ENCODE measurements at regions not wholly inside any gene's neighbourhood (a gene's known extent, or its start where the extent isn't known, plus 50 kb on each side); places are given as distances from the start of the nearest gene placed in this dataset.
"Not testable (repeated sequence)": the region's sequence is repeated elsewhere in the genome, so short reads cannot be mapped to it uniquely, and the experiment has no call there.

- Histone ChIP-seq H3K4me3 (no peak overlapping the region), H3K4me1 (no peaks in the 10 kb centered on the region), H3K27me3 (no peaks in the 10 kb centered on the region), H3K27ac (no peak overlapping the region), H3K36me3 (no peaks in the 10 kb centered on the region), H3K9me3 (peaks cover 0 to 23% (median 1%) of the 10 kb centered on the region in 4 donors)
- 47 to 48% methylated on average over 3 of the region's 3 CpGs for WGBS, 2 donors
- DNase-seq (ENCODE audit: low spot score in 2 of 2): no peak
- TF ChIP-seq EP300 (IDR thresholded peaks at IDR 0.05) (no peak), POLR2A (IDR thresholded peaks at IDR 0.05) (no peak), CTCF (IDR thresholded peaks at IDR 0.05) (no peak)
These were observed 124.0 kb upstream of the CARMIL1 start for GRCh38 chr6:25155211-25155610.

- Histone ChIP-seq H3K36me3 (no peaks in the 10 kb centered on the region), H3K9me3 (peaks cover 0 to 25% (median 1%) of the 10 kb centered on the region in 4 donors), H3K27me3 (no peaks in the 10 kb centered on the region), H3K27ac (no peak overlapping the region), H3K4me3 (no peak overlapping the region), H3K4me1 (no peaks in the 10 kb centered on the region)
- no peak for TF ChIP-seq CTCF (IDR thresholded peaks at IDR 0.05)
- 81 to 89% methylated on average over 1 of the region's 1 CpG for WGBS, 2 donors
- no peak for DNase-seq (ENCODE audit: low spot score in 2 of 2)
These were observed 123.1 kb upstream of the CARMIL1 start for GRCh38 chr6:25156123-25156522.

GRCh38 chr6:25157183-25157582 lies 122.0 kb upstream of the CARMIL1 start:
- no peak overlapping the region for H3K27ac ChIP-seq
- no peak for DNase-seq (ENCODE audit: low spot score in 2 of 2)
- 90 to 93% methylated on average over 7 of the region's 7 CpGs for WGBS, 2 donors
- no peaks in the 10 kb centered on the region for H3K36me3 ChIP-seq
- TF ChIP-seq CTCF (IDR thresholded peaks at IDR 0.05): no peak
- no peak for TF ChIP-seq EP300 (IDR thresholded peaks at IDR 0.05)
- no peak for TF ChIP-seq POLR2A (IDR thresholded peaks at IDR 0.05)
- H3K27me3 ChIP-seq: no peaks in the 10 kb centered on the region
- H3K4me3 ChIP-seq: no peak overlapping the region
- no peaks in the 10 kb centered on the region for H3K4me1 ChIP-seq
- peaks cover 0 to 25% (median 1%) of the 10 kb centered on the region in 4 donors for H3K9me3 ChIP-seq

- H3K9me3 ChIP-seq: peaks cover 0 to 25% (median 1%) of the 10 kb centered on the region in 4 donors
- no peaks in the 10 kb centered on the region for H3K4me1 ChIP-seq
- H3K4me3 ChIP-seq: no peak overlapping the region
- TF ChIP-seq POLR2A (IDR thresholded peaks at IDR 0.05) (no peak), CTCF (IDR thresholded peaks at IDR 0.05) (no peak)
- no peaks in the 10 kb centered on the region for H3K36me3 ChIP-seq
- WGBS, 2 donors: 94 to 95% methylated on average over 5 of the region's 5 CpGs
- H3K27ac ChIP-seq: no peak overlapping the region
- H3K27me3 ChIP-seq: no peaks in the 10 kb centered on the region
- no peak for DNase-seq (ENCODE audit: low spot score in 2 of 2)
These were observed 121.3 kb upstream of the CARMIL1 start for GRCh38 chr6:25157842-25158241.

- H3K36me3 ChIP-seq; H3K4me1 ChIP-seq; H3K4me3 ChIP-seq; H3K27ac ChIP-seq; DNase-seq (ENCODE audit: low spot score in 2 of 2); H3K27me3 ChIP-seq: not testable (repeated sequence)
- H3K9me3 ChIP-seq: peaks cover 0 to 25% (median 1%) of the 10 kb centered on the region in 4 donors
These were observed 119.0 kb upstream of the CARMIL1 start for GRCh38 chr6:25160134-25160533.

GRCh38 chr6:25165177-25165576 lies 114.0 kb upstream of the CARMIL1 start:
- Histone ChIP-seq H3K27ac (no peak overlapping the region), H3K4me3 (no peak overlapping the region), H3K27me3 (no peaks in the 10 kb centered on the region), H3K9me3 (peaks cover 0 to 2% (median 0%) of the 10 kb centered on the region in 4 donors), H3K4me1 (peaks cover 0 to 12% (median 0%) of the 10 kb centered on the region in 4 donors), H3K36me3 (no peaks in the 10 kb centered on the region)
- DNase-seq (ENCODE audit: low spot score in 2 of 2): no peak
- no peak for TF ChIP-seq EP300 (IDR thresholded peaks at IDR 0.05)
- TF ChIP-seq CTCF (IDR thresholded peaks at IDR 0.05): no peak
- no peak for TF ChIP-seq POLR2A (IDR thresholded peaks at IDR 0.05)
- WGBS, 2 donors: 93 to 97% methylated on average over 7 of the region's 7 CpGs
